ENCODE measurements at regions not wholly inside any gene's neighbourhood (a gene's known extent, or its start where the extent isn't known, plus 50 kb on each side); places are given as distances from the start of the nearest gene placed in this dataset.

DNA sequence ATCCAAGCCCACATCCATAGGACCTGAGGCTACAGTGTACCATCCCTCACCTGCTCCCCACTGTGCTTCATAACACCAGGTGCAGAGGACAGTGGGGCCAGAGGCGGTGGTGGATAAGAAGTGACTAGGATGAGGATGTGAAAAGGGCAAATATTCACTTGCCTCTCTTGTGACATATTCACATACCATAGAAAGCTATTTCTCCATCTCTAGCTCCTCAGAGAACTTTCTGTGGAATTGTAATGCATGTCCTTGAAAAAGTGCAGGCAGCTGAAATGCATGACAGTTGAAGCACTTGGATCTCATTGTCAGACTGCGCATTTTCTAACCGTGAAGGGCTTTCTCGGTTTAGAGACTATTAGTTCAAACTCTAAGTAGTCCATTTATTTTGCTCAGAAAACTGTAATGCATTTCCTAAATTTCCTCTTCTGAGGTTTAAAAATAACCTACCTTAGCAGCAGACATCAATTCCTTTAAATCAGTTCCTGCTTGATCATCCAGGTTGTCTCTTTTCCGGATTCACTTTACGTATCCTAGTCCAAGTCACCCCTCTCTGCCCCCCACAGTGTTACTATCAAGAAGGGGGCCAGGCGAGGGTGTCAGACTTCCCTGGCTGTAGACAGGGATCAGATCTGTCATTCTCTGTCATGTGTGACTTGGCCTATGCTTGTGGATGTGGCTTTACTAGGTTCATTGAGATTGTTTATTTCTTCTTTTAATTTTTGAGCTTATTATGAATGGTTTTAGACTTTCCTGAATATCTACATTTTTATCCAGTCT, 984.0 kb upstream of the TMEM132C start:
- TF ChIP-seq, protein P1, sequence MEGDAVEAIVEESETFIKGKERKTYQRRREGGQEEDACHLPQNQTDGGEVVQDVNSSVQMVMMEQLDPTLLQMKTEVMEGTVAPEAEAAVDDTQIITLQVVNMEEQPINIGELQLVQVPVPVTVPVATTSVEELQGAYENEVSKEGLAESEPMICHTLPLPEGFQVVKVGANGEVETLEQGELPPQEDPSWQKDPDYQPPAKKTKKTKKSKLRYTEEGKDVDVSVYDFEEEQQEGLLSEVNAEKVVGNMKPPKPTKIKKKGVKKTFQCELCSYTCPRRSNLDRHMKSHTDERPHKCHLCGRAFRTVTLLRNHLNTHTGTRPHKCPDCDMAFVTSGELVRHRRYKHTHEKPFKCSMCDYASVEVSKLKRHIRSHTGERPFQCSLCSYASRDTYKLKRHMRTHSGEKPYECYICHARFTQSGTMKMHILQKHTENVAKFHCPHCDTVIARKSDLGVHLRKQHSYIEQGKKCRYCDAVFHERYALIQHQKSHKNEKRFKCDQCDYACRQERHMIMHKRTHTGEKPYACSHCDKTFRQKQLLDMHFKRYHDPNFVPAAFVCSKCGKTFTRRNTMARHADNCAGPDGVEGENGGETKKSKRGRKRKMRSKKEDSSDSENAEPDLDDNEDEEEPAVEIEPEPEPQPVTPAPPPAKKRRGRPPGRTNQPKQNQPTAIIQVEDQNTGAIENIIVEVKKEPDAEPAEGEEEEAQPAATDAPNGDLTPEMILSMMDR (IDR thresholded peaks at IDR 0.05; ENCODE audit: insufficient read depth, low read length): no peak
- TF ChIP-seq POLR2AphosphoS5 (IDR thresholded peaks at IDR 0.05; ENCODE audit: low read depth): no peak

Measured in HL-60 (cell line).